ENCODE measurements at regions not wholly inside any gene's neighbourhood (a gene's known extent, or its start where the extent isn't known, plus 50 kb on each side); places are given as distances from the start of the nearest gene placed in this dataset.
A peak's percentile ranks its signal among the peaks of the same experiment; 100 is the strongest.

- TF ChIP-seq PKNOX1 (IDR thresholded peaks at IDR 0.05) (no peak), USF2 (IDR thresholded peaks at IDR 0.05; ENCODE audit: borderline replicate concordance, low read depth, low read length) (no peak), CREM (IDR thresholded peaks at IDR 0.05; ENCODE audit: low read depth) (0 out of 2 replicates have a peak, but pooled peaks have one; percentile 13), YY1 (IDR thresholded peaks at IDR 0.05; ENCODE audit: low read depth, low read length) (no peak; the same call in none of the 2 replicates), ETV6 (conservative IDR thresholded peaks at IDR 0.05 in 1 of 2, IDR thresholded peaks at IDR 0.05 in 1 of 2; ENCODE audit: borderline replicate concordance in 1 of 2, low read depth in 1 of 2) (no peak), IRF4 (IDR thresholded peaks at IDR 0.05; ENCODE audit: low read depth, low read length) (no peak), MEF2B (IDR thresholded peaks at IDR 0.05; ENCODE audit: partially characterized antibody, poor library complexity, severe bottlenecking) (peak; percentile 65), KDM1A (IDR thresholded peaks at IDR 0.05; ENCODE audit: borderline replicate concordance) (no peak), POLR2AphosphoS5 (IDR thresholded peaks at IDR 0.05; ENCODE audit: low read length) (peak; percentile 93), BACH1 (IDR thresholded peaks at IDR 0.05; ENCODE audit: borderline replicate concordance) (peak; percentile 74), HDAC2 (IDR thresholded peaks at IDR 0.05) (no peak), SMARCA5 (IDR thresholded peaks at IDR 0.05) (peak; percentile 35), FOS (IDR thresholded peaks at IDR 0.05; ENCODE audit: borderline replicate concordance, extremely low read depth, insufficient read length) (no peak), TCF7 (IDR thresholded peaks at IDR 0.05; ENCODE audit: borderline replicate concordance) (no peak), POU2F2 (IDR thresholded peaks at IDR 0.05; ENCODE audit: borderline replicate concordance, low read depth, low read length) (peak; percentile 58; the same call in 1 of the 3 replicates), MYC (IDR thresholded peaks at IDR 0.05; ENCODE audit: insufficient read depth, insufficient read length, insufficient replicate concordance, low read length, severe bottlenecking) (no peak), TBL1XR1 (IDR thresholded peaks at IDR 0.05; ENCODE audit: low read depth, low read length) (no peak), ZBTB4 (CRISPR knock-in tag; IDR thresholded peaks at IDR 0.05) (no peak), TAF1 (IDR thresholded peaks at IDR 0.05; ENCODE audit: borderline replicate concordance, low read depth, low read length) (peak; percentile 85), ZBED1 (IDR thresholded peaks at IDR 0.05; ENCODE audit: borderline replicate concordance) (no peak), STAT3 (IDR thresholded peaks at IDR 0.05; ENCODE audit: low read depth, low read length) (no peak), NR2C1 (IDR thresholded peaks at IDR 0.05) (no peak), JUNB (IDR thresholded peaks at IDR 0.05) (no peak), PAX8 (IDR thresholded peaks at IDR 0.05) (no peak)
Measured at GRCh38 chr9:36487482-36488388, 85.0 kb upstream of the MELK start (continued).
